Lower lobe of right lung (tissue), 2 donors: ENCODE measurements at regions not wholly inside any gene's neighbourhood (a gene's known extent, or its start where the extent isn't known, plus 50 kb on each side); places are given as distances from the start of the nearest gene placed in this dataset.
"Not testable (repeated sequence)": the region's sequence is repeated elsewhere in the genome, so short reads cannot be mapped to it uniquely, and the experiment has no call there.

Source experiments
- ATAC-seq, 2 donors: fragments of 200-7000 bp; cut with Tn5 transposase; one replicate each; pipeline ENCODE4 v1.9.1; 2020 to 2022; ENCODE audit warnings: mild to moderate bottlenecking in 2 of 2, moderate library complexity in 2 of 2
- DNase-seq: peaks from one replicate; pipeline ENCODE4 v3.0.0-alpha.2; 2020
- H3K27ac ChIP-seq: fragments of 200-600 bp; one replicate; pipeline ENCODE4 v1.8.0; 2022
- H3K27me3 ChIP-seq: fragments of 200-600 bp; one replicate; pipeline ENCODE4 v1.8.0; 2022; ENCODE audit warnings: low read depth
- H3K36me3 ChIP-seq: fragments of 200-600 bp; one replicate; pipeline ENCODE4 v1.8.0; 2022; ENCODE audit warnings: mild to moderate bottlenecking
- H3K4me1 ChIP-seq: fragments of 200-600 bp; one replicate; pipeline ENCODE4 v1.8.0; 2022
- H3K4me3 ChIP-seq: fragments of 200-600 bp; one replicate; pipeline ENCODE4 v1.8.0; 2022; ENCODE audit warnings: mild to moderate bottlenecking
- H3K9me3 ChIP-seq: fragments of 200-600 bp; one replicate; pipeline ENCODE4 v1.8.0; 2022
- intact Hi-C: fragments of 100-400 bp; cut with DNase I; formaldehyde crosslinking; loops from one replicate; pipeline ENCODE4 v1.11.0; 2022
- TF ChIP-seq, protein P1 (sequence below): fragments of 200-600 bp; IDR thresholded peaks from one replicate; pipeline ENCODE4 v1.8.0; 2022; ENCODE audit warnings: antibody characterized with exemption, mild to moderate bottlenecking
- donor health status: DM: no; HTN: yes; CAD: no; lungs with severe emphysema.

DNA sequence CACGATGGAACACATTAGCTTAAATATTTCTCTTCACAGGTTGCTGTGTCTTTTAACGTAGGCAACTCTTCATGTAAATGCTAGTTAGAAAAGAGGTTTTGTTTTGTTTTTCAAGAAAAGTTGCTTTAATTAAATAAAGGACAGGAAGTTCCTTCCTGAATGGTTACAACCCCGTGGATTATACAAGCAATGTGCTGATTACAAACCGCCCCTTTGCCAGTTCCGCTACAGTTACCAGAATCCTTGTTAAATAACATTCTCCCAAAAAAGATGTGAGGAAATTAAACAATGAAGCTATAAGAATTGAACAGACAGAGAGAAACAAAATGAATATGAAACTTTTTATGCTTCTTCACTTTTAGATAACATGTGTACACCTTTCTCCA lies 75.1 kb downstream of the LYZL2 start:
- Histone ChIP-seq H3K9me3 (no peaks in the 10 kb centered on the region), H3K4me1 (peaks cover 37% of the 10 kb centered on the region), H3K27ac (peak overlapping the region; percentile 83), H3K27me3 (no peaks in the 10 kb centered on the region), H3K36me3 (no peaks in the 10 kb centered on the region), H3K4me3 (peak overlapping the region; percentile 36)
- TF ChIP-seq, protein P1, sequence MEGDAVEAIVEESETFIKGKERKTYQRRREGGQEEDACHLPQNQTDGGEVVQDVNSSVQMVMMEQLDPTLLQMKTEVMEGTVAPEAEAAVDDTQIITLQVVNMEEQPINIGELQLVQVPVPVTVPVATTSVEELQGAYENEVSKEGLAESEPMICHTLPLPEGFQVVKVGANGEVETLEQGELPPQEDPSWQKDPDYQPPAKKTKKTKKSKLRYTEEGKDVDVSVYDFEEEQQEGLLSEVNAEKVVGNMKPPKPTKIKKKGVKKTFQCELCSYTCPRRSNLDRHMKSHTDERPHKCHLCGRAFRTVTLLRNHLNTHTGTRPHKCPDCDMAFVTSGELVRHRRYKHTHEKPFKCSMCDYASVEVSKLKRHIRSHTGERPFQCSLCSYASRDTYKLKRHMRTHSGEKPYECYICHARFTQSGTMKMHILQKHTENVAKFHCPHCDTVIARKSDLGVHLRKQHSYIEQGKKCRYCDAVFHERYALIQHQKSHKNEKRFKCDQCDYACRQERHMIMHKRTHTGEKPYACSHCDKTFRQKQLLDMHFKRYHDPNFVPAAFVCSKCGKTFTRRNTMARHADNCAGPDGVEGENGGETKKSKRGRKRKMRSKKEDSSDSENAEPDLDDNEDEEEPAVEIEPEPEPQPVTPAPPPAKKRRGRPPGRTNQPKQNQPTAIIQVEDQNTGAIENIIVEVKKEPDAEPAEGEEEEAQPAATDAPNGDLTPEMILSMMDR = no peak
- intact Hi-C loops = no loop called here
- no peak for DNase-seq
- ATAC-seq = peak in 1 of 2 donors; percentile 48

DNA sequence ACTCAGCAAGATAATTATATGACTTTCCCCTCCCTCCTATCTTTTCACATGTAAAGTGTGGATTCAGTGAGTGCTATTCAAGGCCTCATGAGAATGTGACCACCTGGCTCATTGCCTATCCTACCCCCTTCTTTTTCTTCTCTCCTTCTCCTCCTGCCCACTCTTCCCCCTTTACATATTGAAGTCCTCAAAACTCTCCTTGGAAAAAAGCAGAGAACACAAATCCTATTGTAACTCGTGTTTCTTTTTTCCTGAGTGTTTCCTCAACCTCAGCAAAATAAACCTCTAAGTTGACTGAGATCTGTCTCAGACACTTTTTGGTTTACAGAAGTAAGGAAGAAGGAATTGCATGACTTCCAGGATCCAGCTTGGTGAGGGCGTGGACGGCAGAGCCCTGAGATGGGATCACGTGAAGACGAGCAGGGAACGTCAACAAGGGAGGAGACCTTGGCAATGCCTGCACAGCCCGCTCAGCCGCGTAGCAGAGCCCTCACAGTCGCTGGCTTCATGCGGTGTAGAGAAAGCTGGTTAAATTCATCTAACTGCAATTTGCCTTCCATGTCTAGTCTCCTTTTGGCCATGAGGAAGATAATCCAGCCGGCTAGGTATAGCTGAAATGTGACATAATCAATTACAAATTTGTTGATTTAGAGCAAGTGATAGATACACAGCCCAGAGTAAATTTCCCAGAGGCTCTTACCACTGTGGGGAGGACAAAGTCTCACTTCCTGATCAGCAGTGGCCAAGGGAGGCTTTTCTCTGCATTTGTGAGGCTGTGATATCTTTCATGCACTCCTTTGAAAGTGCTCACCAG lies 75.7 kb downstream of the LYZL2 start:
- no peaks in the 10 kb centered on the region for H3K27me3 ChIP-seq
- peak overlapping the region; percentile 36 for H3K4me3 ChIP-seq
- intact Hi-C loops = no loop called here
- TF ChIP-seq, protein P1 = no peak
- no peaks in the 10 kb centered on the region for H3K9me3 ChIP-seq
- H3K27ac ChIP-seq = peak overlapping the region; percentile 83
- ATAC-seq (peak; percentile 86 to 89), DNase-seq (peak; percentile 76)
- no peaks in the 10 kb centered on the region for H3K36me3 ChIP-seq
- peaks cover 37% of the 10 kb centered on the region for H3K4me1 ChIP-seq

DNA sequence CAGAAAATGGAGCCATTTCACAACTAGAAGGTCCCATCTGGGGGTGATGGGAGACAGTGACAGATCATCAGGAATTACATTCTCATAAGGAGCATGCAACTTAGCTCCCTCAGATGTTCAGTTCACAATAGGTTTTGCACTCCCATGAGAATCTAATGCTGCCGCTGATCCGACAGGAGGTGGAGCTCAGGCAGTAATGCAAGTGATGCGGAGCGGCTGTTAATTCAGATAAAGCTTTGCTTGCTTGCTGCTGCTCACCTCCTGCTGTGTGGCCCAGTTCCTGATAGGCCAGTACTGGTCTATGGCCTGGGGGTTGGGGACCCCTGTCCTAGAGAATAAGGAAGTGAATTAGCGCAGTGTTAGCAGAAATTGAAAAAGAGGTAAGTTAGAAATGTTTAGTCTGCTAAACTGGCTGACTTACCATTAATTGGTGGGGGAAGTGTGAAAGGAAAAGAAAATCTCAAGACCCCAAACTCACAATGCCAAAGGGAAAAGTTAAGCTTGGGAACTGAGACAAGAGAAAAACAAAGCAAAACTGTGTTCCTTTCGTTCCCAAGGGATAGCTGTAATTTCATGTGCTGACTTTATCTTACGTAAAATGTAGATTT lies 76.4 kb downstream of the LYZL2 start:
- H3K4me3 ChIP-seq = no peak overlapping the region
- ATAC-seq = no peak
- no peak for DNase-seq
- TF ChIP-seq, protein P1 = no peak
- no peaks in the 10 kb centered on the region for H3K36me3 ChIP-seq
- peak overlapping the region; percentile 83 for H3K27ac ChIP-seq
- no peaks in the 10 kb centered on the region for H3K27me3 ChIP-seq
- peaks cover 37% of the 10 kb centered on the region for H3K4me1 ChIP-seq
- no peaks in the 10 kb centered on the region for H3K9me3 ChIP-seq
- intact Hi-C loops = no loop called here

DNA sequence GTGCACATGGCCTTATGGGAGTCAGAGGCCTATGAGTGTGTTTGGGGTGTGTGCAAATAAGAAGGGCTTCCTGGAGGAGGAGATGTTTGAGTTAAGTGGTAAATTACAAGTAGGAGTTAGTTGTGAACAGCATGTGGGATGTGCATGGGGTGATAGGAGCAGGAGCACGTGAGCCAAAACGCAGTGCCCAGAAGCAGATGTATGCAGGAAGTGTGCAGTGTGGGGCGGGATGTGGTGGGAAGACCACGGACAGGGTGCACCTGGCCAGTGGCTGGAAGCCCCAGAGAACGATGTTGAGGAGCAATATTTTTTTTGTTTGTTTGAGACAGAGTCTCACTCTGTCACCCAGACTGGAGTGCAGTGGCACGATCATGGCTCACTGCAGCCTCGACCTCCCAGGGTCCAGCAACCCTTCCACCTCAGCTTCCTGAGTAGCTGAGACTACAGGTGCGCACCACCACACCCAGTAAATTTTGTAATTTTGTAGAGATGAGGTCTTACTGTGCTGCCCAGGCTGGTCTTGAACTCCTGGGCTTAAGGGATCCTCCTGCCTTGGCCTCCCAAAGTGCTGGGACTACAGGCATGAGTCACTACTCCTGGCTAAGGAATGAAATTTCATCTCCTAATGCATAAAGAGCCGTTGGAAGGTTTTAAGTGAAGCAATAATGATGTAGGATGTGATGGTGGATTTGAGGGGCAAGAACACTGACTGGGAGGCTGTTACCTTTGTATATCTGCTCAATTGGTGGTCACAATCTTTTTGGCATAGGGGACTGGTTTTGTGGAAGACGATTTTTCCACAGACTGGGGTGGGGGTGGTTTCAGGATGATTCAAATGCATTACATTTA lies 78.4 kb downstream of the LYZL2 start:
- Histone ChIP-seq H3K36me3 (no peaks in the 10 kb centered on the region), H3K4me1 (peaks cover 30% of the 10 kb centered on the region), H3K27me3 (no peaks in the 10 kb centered on the region), H3K27ac (no peak overlapping the region), H3K4me3 (no peak overlapping the region), H3K9me3 (no peaks in the 10 kb centered on the region)
- TF ChIP-seq, protein P1 = no peak
- intact Hi-C loops = no loop called here
- DNase-seq (no peak), ATAC-seq (no peak)

DNA sequence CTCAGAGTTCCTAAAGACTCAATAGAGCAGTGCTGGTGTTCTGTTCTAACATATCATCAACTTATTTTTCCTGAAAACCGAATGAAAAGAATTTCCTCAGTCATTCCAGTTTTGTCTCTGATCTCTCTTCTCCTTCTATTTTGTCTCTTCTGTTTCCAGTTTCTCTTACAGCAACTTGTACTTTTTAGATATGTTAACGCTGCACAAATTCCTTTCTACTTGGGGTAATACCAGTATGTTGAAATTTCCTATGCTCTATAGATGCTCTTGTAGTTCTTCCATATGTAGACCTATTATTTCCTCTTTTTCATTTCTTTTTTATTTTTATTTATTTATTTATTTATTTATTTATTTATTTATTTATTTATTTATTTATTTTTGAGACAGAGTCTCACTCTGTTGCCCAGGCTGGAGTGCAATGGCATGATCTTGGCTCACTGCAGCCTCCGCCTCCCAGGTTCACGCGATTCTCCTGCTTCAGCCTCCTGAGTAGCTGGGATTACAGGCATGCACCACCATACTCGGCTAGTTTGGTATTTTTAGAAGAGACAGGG lies 80.3 kb downstream of the LYZL2 start:
- intact Hi-C loops, H3K9me3 ChIP-seq, H3K36me3 ChIP-seq, DNase-seq, H3K27ac ChIP-seq, H3K27me3 ChIP-seq, H3K4me3 ChIP-seq, ATAC-seq: not testable (repeated sequence)
- H3K4me1 ChIP-seq = peaks cover 13% of the 10 kb centered on the region
